A549 (cell line): ENCODE measurements at regions not wholly inside any gene's neighbourhood (a gene's known extent, or its start where the extent isn't known, plus 50 kb on each side); places are given as distances from the start of the nearest gene placed in this dataset.
"Not testable (repeated sequence)": the region's sequence is repeated elsewhere in the genome, so short reads cannot be mapped to it uniquely, and the experiment has no call there.

ENCODE experiments used
- ATAC-seq, 2 experiments: fragments of 200-7000 bp in 1 of 2; fragments of >200 bp in 1 of 2; cut with Nextera tagmentation in 1 of 2; cut with Tn5 transposase in 1 of 2; 3 replicates each; pipeline versions ENCODE4 v1.8.0 to v1.9.1; 2018 to 2020; ENCODE audit warnings: mild to moderate bottlenecking in 1 of 2, moderate library complexity in 1 of 2
- CTCF ChIA-PET: fragments of 300-600 bp; sonication (Branson Sonifier 250); formaldehyde crosslinking; extraction: SDS; loops from one replicate; lab custom pipeline; 2021; ENCODE audit warnings: antibody characterized with exemption, inconsistent platforms; lab: Yijun Ruan, JAX
- POLR2A ChIA-PET: fragments of 350-600 bp; formaldehyde crosslinking; extraction: SDS; loops from one replicate; lab custom pipeline; 2021; ENCODE audit warnings: antibody characterized with exemption, inconsistent platforms; lab: Yijun Ruan, JAX
- DNase-seq, 2 experiments: peaks; one replicate each; pipeline versions ENCODE4 v3.0.0 to v3.0.0-alpha.2; 2011 to 2016; ENCODE audit warnings: low read depth in 1 of 2, low spot score in 1 of 2
- FAIRE-seq: peaks from 2 replicates; lab custom pipeline; 2011; peaks lifted over from hg19 to GRCh38; lab: Jason Lieb, UNC
- H3K27ac ChIP-seq, 2 experiments: fragments of >200 bp; sonication (Bioruptor Twin); formaldehyde crosslinking; 3 replicates each; pipeline ENCODE4 v1.5.1; 2016 to 2017
- H3K4me1 ChIP-seq: fragments of >200 bp; sonication (Bioruptor Twin); formaldehyde crosslinking; 3 replicates; pipeline ENCODE4 v1.6.1; 2016
- H3K4me2 ChIP-seq: fragments of >200 bp; sonication (Bioruptor Twin); formaldehyde crosslinking; 3 replicates; pipeline ENCODE4 v1.6.1; 2016
- H3K4me3 ChIP-seq: fragments of >200 bp; sonication (Bioruptor Twin); formaldehyde crosslinking; 3 replicates; pipeline ENCODE4 v1.5.1; 2016
- H3K9me3 ChIP-seq: fragments of >200 bp; sonication (Bioruptor Twin); formaldehyde crosslinking; 3 replicates; pipeline ENCODE4 v1.6.1; 2016
- CEBPB ChIP-seq, 2 experiments: fragments of >200 bp in 1 of 2; sonication (Bioruptor Twin) in 1 of 2; formaldehyde crosslinking in 1 of 2; IDR thresholded peaks; 2 replicates each; pipeline ENCODE4 v1.6.1; 2012 to 2016
- CTCF ChIP-seq: fragments of >200 bp; sonication (Bioruptor Twin); formaldehyde crosslinking; IDR thresholded peaks from 3 replicates; pipeline ENCODE4 v1.5.1; 2016
- EP300 ChIP-seq, 2 experiments: fragments of >200 bp; sonication (Bioruptor Twin); formaldehyde crosslinking; IDR thresholded peaks; 2 replicates in 1 of 2; 3 replicates in 1 of 2; pipeline ENCODE4 v1.6.1; 2016 to 2017
- FOSB ChIP-seq: fragments of 250-450 bp; sonication (Bioruptor Pico); IDR thresholded peaks from 2 replicates; pipeline ENCODE4 v1.5.0; 2020; ENCODE audit warnings: mild to moderate bottlenecking, moderate library complexity
- HEYL ChIP-seq: fragments of 250-450 bp; sonication (Bioruptor Pico); IDR thresholded peaks from 2 replicates; pipeline ENCODE4 v1.8.0; 2021; ENCODE audit warnings: mild to moderate bottlenecking, moderate library complexity
- HOXB5 ChIP-seq: fragments of 250-450 bp; sonication (Bioruptor Pico); IDR thresholded peaks from 2 replicates; pipeline ENCODE4 v1.5.0; 2020; ENCODE audit warnings: mild to moderate bottlenecking, moderate library complexity
- JUN ChIP-seq, 2 experiments: fragments of >200 bp; sonication (Bioruptor Twin); formaldehyde crosslinking; IDR thresholded peaks; 2 replicates in 1 of 2; 3 replicates in 1 of 2; pipeline ENCODE4 v1.6.1; 2016 to 2017
- MAZ ChIP-seq: fragments of 150-350 bp; IDR thresholded peaks from 2 replicates; pipeline ENCODE4 v1.6.1; 2014; ENCODE audit warnings: antibody characterized with exemption, low read depth, low read length, borderline replicate concordance
- NPAS2 ChIP-seq: fragments of 250-450 bp; sonication (Bioruptor Pico); IDR thresholded peaks from 2 replicates; pipeline ENCODE4 v1.8.0; 2022; ENCODE audit warnings: mild to moderate bottlenecking, moderate library complexity, borderline replicate concordance
- POLR2A ChIP-seq: IDR thresholded peaks from 2 replicates; pipeline ENCODE4 v1.6.1; 2012; ENCODE audit warnings: mild to moderate bottlenecking, low read length
- RARB ChIP-seq: fragments of 250-450 bp; sonication (Bioruptor Pico); IDR thresholded peaks from 2 replicates; pipeline ENCODE4 v1.8.0; 2021; ENCODE audit warnings: mild to moderate bottlenecking, moderate library complexity
- SREBF2 ChIP-seq: fragments of 450-650 bp; IDR thresholded peaks from 2 replicates; pipeline ENCODE4 v1.6.1; 2014; ENCODE audit warnings: mild to moderate bottlenecking, moderate library complexity
- ZC3H11A ChIP-seq: fragments of 450-650 bp; IDR thresholded peaks from 2 replicates; pipeline ENCODE4 v1.6.1; 2014; ENCODE audit warnings: antibody characterized with exemption, mild to moderate bottlenecking
- ZNF302 ChIP-seq: fragments of 250-450 bp; sonication (Bioruptor Pico); IDR thresholded peaks from 2 replicates; pipeline ENCODE4 v1.9.0; 2021; ENCODE audit warnings: inconsistent platforms, mild to moderate bottlenecking, moderate library complexity
- WGBS: methylation state at CpG from one replicate; pipeline ENCODE4 v1.1.6; 2017; ENCODE audit errors: missing lambda C conversion rate; 5-methylcytosine and 5-hydroxymethylcytosine counted together
- TF ChIP-seq, protein P1 (sequence below): fragments of >200 bp; sonication (Bioruptor Twin); formaldehyde crosslinking; IDR thresholded peaks from 2 replicates; pipeline ENCODE4 v1.6.1; 2016
- TF ChIP-seq, protein P2 (sequence below): fragments of >200 bp; sonication (Bioruptor Twin); formaldehyde crosslinking; IDR thresholded peaks from 3 replicates; pipeline ENCODE4 v1.6.1; 2016
- TF ChIP-seq, protein P3 (sequence below): fragments of 250-450 bp; sonication (Bioruptor Pico); IDR thresholded peaks from 2 replicates; pipeline ENCODE4 v1.5.0; 2021; ENCODE audit warnings: mild to moderate bottlenecking, moderate library complexity, borderline replicate concordance

DNA sequence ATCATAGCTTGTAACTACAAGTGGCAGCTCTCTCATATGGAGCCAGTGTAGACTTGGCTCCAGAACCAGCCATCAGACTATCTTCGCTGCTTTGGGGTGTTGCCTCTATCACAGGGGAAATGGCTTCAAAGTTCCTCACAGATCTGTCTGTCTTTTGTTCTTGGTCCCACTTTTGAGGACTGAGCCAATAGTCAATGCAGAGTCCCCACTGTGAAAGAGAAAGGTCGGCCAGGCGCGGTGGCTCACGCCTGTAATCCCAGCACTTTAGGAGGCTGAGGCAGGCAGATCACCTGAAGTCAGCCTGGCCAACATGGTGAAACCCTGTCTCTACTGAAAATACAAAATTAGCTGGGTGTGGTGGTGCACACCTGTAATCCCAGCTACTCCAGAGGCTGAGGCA, 86.9 kb upstream of the FZD7 start:
- CTCF ChIA-PET: interaction anchor here (1.4 kb wide), 2 partner anchors 10 to 18 kb away, joined by 3 to 5 read pairs; no protein-coding TSS in a partner anchor
- H3K4me1 ChIP-seq, ATAC-seq, H3K4me2 ChIP-seq, H3K4me3 ChIP-seq, POLR2A ChIA-PET, H3K9me3 ChIP-seq, FAIRE-seq, H3K27ac ChIP-seq, DNase-seq: not testable (repeated sequence)
- 100% methylated on average over 2 of the region's 5 CpGs for WGBS

GRCh38 chr2:201947287-201947686, 86.4 kb upstream of the FZD7 start:
- no peak for FAIRE-seq
- TF ChIP-seq, protein P1, sequence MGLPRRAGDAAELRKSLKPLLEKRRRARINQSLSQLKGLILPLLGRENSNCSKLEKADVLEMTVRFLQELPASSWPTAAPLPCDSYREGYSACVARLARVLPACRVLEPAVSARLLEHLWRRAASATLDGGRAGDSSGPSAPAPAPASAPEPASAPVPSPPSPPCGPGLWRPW: no peak
- TF ChIP-seq NPAS2 (CRISPR knock-in tag): no peak
- TF ChIP-seq JUN (IDR thresholded peaks at IDR 0.05): no peak
- TF ChIP-seq, protein P2, sequence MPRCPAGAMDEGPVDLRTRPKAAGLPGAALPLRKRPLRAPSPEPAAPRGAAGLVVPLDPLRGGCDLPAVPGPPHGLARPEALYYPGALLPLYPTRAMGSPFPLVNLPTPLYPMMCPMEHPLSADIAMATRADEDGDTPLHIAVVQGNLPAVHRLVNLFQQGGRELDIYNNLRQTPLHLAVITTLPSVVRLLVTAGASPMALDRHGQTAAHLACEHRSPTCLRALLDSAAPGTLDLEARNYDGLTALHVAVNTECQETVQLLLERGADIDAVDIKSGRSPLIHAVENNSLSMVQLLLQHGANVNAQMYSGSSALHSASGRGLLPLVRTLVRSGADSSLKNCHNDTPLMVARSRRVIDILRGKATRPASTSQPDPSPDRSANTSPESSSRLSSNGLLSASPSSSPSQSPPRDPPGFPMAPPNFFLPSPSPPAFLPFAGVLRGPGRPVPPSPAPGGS: no peak
- TF ChIP-seq FOSB (CRISPR knock-in tag): no peak
- no peak for TF ChIP-seq EP300 (IDR thresholded peaks at IDR 0.05)
- DNase-seq: no peak
- Histone ChIP-seq H3K4me1 (no peaks in the 10 kb centered on the region), H3K4me3 (no peak overlapping the region), H3K4me2 (no peak overlapping the region), H3K27ac (no peak overlapping the region), H3K9me3 (no peaks in the 10 kb centered on the region)
- CTCF ChIA-PET: interaction anchor here (0.6 to 1.4 kb wide), 2 partner anchors 18 to 59 kb away, joined by 3 read pairs; no protein-coding TSS in a partner anchor
- no peak for ATAC-seq
- POLR2A ChIA-PET: no interaction called here

DNA sequence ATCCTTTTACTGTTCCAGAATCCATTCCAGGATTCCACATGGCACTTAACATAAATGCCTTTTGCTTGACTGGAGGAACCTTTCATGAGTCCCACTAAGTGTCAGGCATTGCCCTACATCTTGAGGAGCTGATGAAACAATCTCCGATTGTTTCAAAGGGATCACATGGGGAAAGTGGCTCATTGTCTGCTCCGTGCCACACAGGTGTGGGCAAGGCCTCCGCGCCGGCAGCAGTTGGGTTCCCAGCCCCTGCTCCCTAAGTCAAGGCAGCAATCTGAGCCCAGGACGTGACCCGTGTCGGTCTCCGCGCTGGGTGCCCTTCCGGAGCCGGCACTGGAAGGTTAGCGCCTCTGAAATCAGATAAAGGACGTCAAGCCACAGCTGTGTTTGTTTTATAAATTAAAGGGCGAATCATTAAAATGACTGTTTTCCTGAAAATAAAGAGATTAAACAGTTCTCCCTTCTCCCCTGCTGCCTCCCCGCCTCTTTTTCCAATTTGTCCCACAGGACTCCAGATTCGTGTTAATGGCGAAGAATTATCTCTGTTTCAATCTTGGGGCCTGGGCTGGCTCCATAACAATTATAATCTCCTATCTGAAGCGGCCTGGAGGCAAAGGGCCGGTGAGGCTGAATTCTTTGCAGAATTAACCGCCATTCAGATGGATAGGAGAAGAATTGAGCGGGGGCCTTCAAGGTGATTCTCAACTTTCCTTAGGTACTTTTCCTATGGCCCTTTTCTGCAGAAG, 84.3 kb upstream of the FZD7 start:
- FAIRE-seq (no peak), ATAC-seq (no peak), DNase-seq (no peak)
- TF ChIP-seq MAZ (no peak), SREBF2 (no peak), ZC3H11A (no peak), RARB (CRISPR knock-in tag) (no peak), POLR2A (no peak)
- TF ChIP-seq, protein P2: no peak
- ChIA-PET CTCF (interaction anchor here (1.1 kb wide), 1 partner anchor 20 kb away, joined by 3 read pairs; no protein-coding TSS in a partner anchor), POLR2A (no interaction called here)
- Histone ChIP-seq H3K9me3 (no peaks in the 10 kb centered on the region), H3K4me2 (no peak overlapping the region), H3K27ac (no peak overlapping the region), H3K4me1 (no peaks in the 10 kb centered on the region), H3K4me3 (no peak overlapping the region)
- 81% methylated on average over 20 of the region's 22 CpGs for WGBS

- ChIA-PET POLR2A (no interaction called here), CTCF (no interaction called here)
- ATAC-seq (no peak), DNase-seq (no peak), FAIRE-seq (no peak)
- Histone ChIP-seq H3K4me1 (no peaks in the 10 kb centered on the region), H3K4me3 (no peak overlapping the region), H3K9me3 (no peaks in the 10 kb centered on the region), H3K4me2 (no peak overlapping the region), H3K27ac (no peak overlapping the region)
- WGBS: 80% methylated on average over 8 of the region's 8 CpGs
- TF ChIP-seq CTCF (no peak), CEBPB (IDR thresholded peaks at IDR 0.05) (no peak), ZNF302 (CRISPR knock-in tag) (no peak), HEYL (CRISPR knock-in tag) (no peak), HOXB5 (CRISPR knock-in tag) (no peak)
- TF ChIP-seq, protein P1: no peak
- TF ChIP-seq, protein P3, sequence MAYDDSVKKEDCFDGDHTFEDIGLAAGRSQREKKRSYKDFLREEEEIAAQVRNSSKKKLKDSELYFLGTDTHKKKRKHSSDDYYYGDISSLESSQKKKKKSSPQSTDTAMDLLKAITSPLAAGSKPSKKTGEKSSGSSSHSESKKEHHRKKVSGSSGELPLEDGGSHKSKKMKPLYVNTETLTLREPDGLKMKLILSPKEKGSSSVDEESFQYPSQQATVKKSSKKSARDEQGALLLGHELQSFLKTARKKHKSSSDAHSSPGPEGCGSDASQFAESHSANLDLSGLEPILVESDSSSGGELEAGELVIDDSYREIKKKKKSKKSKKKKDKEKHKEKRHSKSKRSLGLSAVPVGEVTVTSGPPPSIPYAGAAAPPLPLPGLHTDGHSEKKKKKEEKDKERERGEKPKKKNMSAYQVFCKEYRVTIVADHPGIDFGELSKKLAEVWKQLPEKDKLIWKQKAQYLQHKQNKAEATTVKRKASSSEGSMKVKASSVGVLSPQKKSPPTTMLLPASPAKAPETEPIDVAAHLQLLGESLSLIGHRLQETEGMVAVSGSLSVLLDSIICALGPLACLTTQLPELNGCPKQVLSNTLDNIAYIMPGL (CRISPR knock-in tag): no peak
These were observed 83.8 kb upstream of the FZD7 start for GRCh38 chr2:201949927-201950246.
